ENCODE measurements at regions not wholly inside any gene's neighbourhood (a gene's known extent, or its start where the extent isn't known, plus 50 kb on each side); places are given as distances from the start of the nearest gene placed in this dataset.

- TF ChIP-seq CTCF (IDR thresholded peaks at IDR 0.05) (no peak), POLR2AphosphoS5 (IDR thresholded peaks at IDR 0.05) (no peak)
These were observed 983.0 kb downstream of the SI start for GRCh38 chr3:164095279-164095678.

All from gastroesophageal sphincter (tissue), 3 donors.